Mesothelial cell of epicardium (in vitro differentiated cells): ENCODE measurements at regions not wholly inside any gene's neighbourhood (a gene's known extent, or its start where the extent isn't known, plus 50 kb on each side); places are given as distances from the start of the nearest gene placed in this dataset.

Source experiments
- DNase-seq, 2 experiments: peaks; one replicate each; pipeline ENCODE4 v3.0.0; 2021; ENCODE audit warnings: low spot score in 2 of 2; ENCODE audit not compliant: unreplicated experiment in 2 of 2
- H3K27ac Mint-ChIP-seq: 2 replicates; pipeline ENCODE4 v1.8.0; 2021; ENCODE audit warnings: mixed read lengths
- H3K27me3 Mint-ChIP-seq: 2 replicates; pipeline ENCODE4 v1.8.0; 2021; ENCODE audit warnings: low read depth, mixed read lengths
- H3K36me3 Mint-ChIP-seq: 2 replicates; pipeline ENCODE4 v1.8.0; 2021; ENCODE audit warnings: mixed read lengths
- H3K4me1 Mint-ChIP-seq: 2 replicates; pipeline ENCODE4 v1.8.0; 2021; ENCODE audit warnings: mixed read lengths
- H3K4me3 Mint-ChIP-seq: 2 replicates; pipeline ENCODE4 v1.8.0; 2021; ENCODE audit warnings: mild to moderate bottlenecking, moderate library complexity, mixed read lengths
- H3K9me3 Mint-ChIP-seq: 2 replicates; pipeline ENCODE4 v1.8.0; 2021; ENCODE audit warnings: mixed read lengths
- TF ChIP-seq, protein P1 (sequence below): fragments of 200-600 bp; sonication (generic); IDR thresholded peaks from one replicate; pipeline ENCODE4 v1.5.0; 2021; ENCODE audit warnings: antibody characterized with exemption; ENCODE audit not compliant: unreplicated experiment

DNA sequence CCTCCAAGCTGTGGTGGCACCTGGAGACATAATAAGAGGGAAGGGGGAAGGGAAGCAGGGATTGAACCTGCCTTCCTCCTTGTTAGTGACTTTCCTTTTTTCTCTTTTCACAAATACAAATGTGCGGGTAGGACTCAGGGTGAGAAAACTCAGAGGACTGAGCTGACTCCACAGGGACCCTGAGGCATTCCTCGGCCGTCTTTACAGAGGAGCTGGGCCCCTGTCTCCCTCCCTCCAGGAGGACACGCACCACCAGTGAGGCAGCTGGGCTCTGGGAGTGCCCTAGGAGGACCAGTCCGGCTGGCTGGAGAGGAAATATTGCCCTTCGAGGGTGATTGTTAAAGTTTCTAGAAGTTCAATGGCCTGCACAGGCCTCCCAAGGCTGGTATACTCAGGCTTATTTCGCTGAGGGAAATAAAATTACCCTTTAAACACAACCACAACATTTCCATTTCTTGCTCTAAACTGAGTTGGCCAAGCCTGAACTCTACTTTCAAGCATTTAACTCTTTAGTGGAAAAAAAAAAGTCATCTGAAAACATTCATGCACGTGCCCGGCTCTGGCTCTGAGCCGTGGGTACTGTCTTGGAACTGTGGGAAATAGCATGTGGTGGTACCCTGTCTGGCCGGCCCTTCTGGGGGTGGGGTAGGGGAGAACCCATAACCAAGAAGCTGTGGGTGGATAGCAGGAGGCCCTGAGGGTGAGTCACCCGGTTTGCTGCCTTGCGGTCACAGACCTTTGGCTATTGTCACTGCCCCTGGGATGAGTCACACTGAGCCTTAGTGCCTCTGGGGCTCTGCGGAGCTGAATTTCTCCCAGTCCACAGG, 116.0 kb downstream of the COPS8 start:
- no peak for DNase-seq
- peaks cover 48% of the 10 kb centered on the region for H3K4me1 Mint-ChIP-seq
- H3K9me3 Mint-ChIP-seq: no peaks in the 10 kb centered on the region
- no peak overlapping the region for H3K4me3 Mint-ChIP-seq
- H3K27ac Mint-ChIP-seq: peak overlapping the region; percentile 56
- H3K36me3 Mint-ChIP-seq: no peaks in the 10 kb centered on the region
- TF ChIP-seq, protein P1, sequence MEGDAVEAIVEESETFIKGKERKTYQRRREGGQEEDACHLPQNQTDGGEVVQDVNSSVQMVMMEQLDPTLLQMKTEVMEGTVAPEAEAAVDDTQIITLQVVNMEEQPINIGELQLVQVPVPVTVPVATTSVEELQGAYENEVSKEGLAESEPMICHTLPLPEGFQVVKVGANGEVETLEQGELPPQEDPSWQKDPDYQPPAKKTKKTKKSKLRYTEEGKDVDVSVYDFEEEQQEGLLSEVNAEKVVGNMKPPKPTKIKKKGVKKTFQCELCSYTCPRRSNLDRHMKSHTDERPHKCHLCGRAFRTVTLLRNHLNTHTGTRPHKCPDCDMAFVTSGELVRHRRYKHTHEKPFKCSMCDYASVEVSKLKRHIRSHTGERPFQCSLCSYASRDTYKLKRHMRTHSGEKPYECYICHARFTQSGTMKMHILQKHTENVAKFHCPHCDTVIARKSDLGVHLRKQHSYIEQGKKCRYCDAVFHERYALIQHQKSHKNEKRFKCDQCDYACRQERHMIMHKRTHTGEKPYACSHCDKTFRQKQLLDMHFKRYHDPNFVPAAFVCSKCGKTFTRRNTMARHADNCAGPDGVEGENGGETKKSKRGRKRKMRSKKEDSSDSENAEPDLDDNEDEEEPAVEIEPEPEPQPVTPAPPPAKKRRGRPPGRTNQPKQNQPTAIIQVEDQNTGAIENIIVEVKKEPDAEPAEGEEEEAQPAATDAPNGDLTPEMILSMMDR: no peak
- H3K27me3 Mint-ChIP-seq: no peaks in the 10 kb centered on the region

DNA sequence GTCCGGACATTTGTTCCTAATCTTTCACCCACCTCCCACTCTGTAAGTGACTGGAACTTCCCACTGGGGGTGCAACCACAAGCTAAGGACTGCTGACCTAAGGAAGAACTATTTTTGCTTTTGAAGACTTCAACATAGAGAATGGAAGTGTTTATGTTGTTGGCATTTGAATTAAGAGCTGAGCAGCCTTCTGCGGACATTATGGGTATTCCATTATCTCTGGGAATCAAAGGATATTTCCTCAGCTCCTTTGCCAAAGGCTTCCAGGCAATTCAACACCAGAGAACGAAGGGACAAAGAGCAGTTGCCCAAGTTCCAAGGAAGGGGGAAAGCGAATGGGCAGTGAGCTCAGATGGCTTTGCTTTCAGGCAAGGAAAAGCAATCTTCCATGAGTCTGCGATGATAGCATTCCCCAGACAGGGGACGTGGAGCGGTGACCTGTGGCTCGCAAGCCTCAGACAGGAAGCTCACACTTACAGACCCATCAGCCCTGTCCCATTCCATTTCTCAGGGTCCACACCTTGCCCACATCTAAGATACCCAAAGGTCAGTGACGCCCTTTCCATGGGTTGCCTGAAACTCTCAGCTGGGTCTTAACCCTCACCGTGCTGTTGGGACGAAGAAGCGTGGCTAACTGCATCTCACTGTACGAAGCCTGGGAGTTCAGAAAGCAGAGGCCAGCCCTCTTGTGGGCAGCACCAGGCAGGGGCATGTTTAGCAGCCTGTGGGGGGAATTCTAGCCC, 116.8 kb downstream of the COPS8 start:
- Mint-ChIP-seq H3K4me3 (no peak overlapping the region), H3K4me1 (peaks cover 41% of the 10 kb centered on the region), H3K36me3 (no peaks in the 10 kb centered on the region), H3K27ac (no peak overlapping the region), H3K9me3 (no peaks in the 10 kb centered on the region), H3K27me3 (no peaks in the 10 kb centered on the region)
- TF ChIP-seq, protein P1: no peak
- DNase-seq: no peak

DNA sequence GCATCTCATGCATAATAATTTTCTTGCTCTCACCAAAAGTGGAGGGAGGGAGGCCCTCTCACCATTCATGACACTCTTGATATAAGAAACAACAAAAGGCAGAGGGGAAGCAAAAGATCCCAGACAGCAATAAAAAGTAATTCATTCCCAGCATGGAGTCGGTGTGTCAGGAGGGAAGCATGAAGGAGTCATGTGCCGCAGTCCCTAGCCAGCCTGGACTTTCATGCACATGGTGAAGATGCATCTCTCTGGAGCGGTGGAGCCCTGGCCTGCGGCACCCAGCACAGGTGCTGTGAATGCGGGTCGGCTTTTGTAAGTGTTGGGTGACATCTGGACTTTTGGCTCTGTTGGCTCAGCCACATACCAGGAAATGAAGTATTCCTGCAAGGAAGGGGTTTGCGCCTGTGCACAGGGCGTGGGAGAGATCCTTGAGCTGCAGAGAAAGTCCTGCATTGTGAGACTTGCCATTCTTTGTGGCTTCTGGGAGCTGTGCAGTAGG, 119.4 kb downstream of the COPS8 start:
- Mint-ChIP-seq H3K4me3 (no peak overlapping the region), H3K36me3 (no peaks in the 10 kb centered on the region), H3K27ac (peak overlapping the region; percentile 11), H3K27me3 (no peaks in the 10 kb centered on the region), H3K4me1 (peaks cover 30% of the 10 kb centered on the region), H3K9me3 (no peaks in the 10 kb centered on the region)
- TF ChIP-seq, protein P1: no peak
- no peak for DNase-seq

DNA sequence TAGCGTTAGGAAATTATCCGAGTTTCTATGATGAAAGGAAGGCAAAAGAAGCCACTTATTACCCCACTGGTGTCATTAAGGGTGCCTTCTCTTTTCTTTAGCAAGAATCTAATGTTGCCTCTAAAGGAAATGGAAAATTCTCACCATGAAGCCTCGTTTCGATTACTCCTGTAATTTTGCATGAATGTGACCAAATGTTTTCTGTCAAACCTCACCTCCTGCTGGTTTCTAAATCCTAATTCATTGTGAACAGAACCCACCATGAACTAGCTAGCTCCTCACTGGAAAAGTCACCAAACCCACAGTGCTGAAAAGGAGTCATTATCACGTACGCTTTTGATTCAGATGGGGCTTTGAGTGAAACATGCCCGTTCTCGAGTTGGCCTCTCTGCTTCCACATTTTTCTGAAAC, 119.9 kb downstream of the COPS8 start:
- no peak for DNase-seq
- Mint-ChIP-seq H3K36me3 (no peaks in the 10 kb centered on the region), H3K4me1 (peaks cover 30% of the 10 kb centered on the region), H3K27me3 (no peaks in the 10 kb centered on the region), H3K4me3 (no peak overlapping the region), H3K9me3 (no peaks in the 10 kb centered on the region), H3K27ac (peak overlapping the region; percentile 11)
- TF ChIP-seq, protein P1: no peak

DNA sequence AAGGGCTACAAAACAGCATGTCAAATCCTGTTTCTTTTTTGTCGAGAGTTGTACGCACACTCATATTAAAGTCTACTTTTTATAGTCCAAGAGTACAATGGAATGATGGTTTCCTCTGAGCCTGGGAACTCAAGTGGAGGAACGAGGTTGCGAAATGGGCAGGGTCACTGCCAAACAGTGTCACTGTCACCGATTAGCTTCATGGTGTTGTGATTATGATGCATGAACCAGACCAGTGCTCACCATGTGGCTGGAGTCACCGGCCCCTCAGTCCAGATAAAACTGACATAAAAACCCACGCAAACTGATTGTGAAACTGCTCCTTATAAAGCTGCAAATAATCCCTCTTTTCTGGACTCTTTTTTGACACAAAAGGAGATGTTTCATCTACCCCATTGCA, 122.0 kb downstream of the COPS8 start:
- TF ChIP-seq, protein P1: no peak
- no peak overlapping the region for H3K4me3 Mint-ChIP-seq
- no peak for DNase-seq
- H3K27ac Mint-ChIP-seq: peak overlapping the region; percentile 81
- H3K4me1 Mint-ChIP-seq: peaks cover 23% of the 10 kb centered on the region
- H3K36me3 Mint-ChIP-seq: no peaks in the 10 kb centered on the region
- H3K27me3 Mint-ChIP-seq: no peaks in the 10 kb centered on the region
- H3K9me3 Mint-ChIP-seq: no peaks in the 10 kb centered on the region
